PC-9 (cell line): ENCODE measurements at regions not wholly inside any gene's neighbourhood (a gene's known extent, or its start where the extent isn't known, plus 50 kb on each side); places are given as distances from the start of the nearest gene placed in this dataset.

ENCODE experiments used
- BruUV-seq: library from RNA; stranded (reverse); fragments of 400-500 nt; replicated peaks from 2 replicates; lab custom pipeline; 2021; lab: Mats Ljungman, UMichigan
- CTCF ChIA-PET: fragments of 300-600 bp; sonication (Branson Sonifier 250); formaldehyde crosslinking; loops from one replicate; lab custom pipeline; 2022; ENCODE audit warnings: antibody characterized with exemption; lab: Charles Lee
- POLR2A ChIA-PET: fragments of 300-600 bp; sonication (Branson Sonifier 250); formaldehyde crosslinking; loops from one replicate; lab custom pipeline; 2022; ENCODE audit warnings: antibody characterized with exemption; ENCODE audit not compliant: unreplicated experiment; lab: Charles Lee
- DNase-seq, 2 experiments: peaks; one replicate each; pipeline versions ENCODE4 v3.0.0 to v3.0.0-alpha.2; 2015 to 2022; ENCODE audit warnings: mixed read lengths in 1 of 2
- H2AFZ ChIP-seq: fragments of 200-600 bp; sonication (generic); 2 replicates; pipeline ENCODE4 v1.8.1; 2017; ENCODE audit warnings: antibody characterized with exemption
- H3F3A ChIP-seq: fragments of 200-600 bp; sonication (generic); 2 replicates; pipeline ENCODE4 v1.8.1; 2017; ENCODE audit warnings: antibody characterized with exemption, mild to moderate bottlenecking, low read depth; ENCODE audit not compliant: insufficient read depth
- H3K27ac ChIP-seq: fragments of 200-600 bp; sonication (generic); 2 replicates; pipeline ENCODE4 v1.6.1; 2016; ENCODE audit warnings: mixed run types
- H3K27me3 ChIP-seq: fragments of 200-600 bp; sonication (generic); 2 replicates; pipeline ENCODE4 v1.6.1; 2016; ENCODE audit warnings: low read depth, mixed run types; ENCODE audit not compliant: insufficient read depth
- H3K36me3 ChIP-seq: fragments of 200-600 bp; sonication (generic); 2 replicates; pipeline ENCODE4 v1.6.1; 2016; ENCODE audit warnings: low read depth, mixed run types
- H3K4me1 ChIP-seq: fragments of 200-600 bp; sonication (generic); replicated peaks from 2 replicates; pipeline ENCODE4 v1.6.1; 2016; ENCODE audit warnings: mixed run types; ENCODE audit not compliant: insufficient read depth
- H3K4me2 ChIP-seq: fragments of 200-600 bp; sonication (generic); 2 replicates; pipeline ENCODE4 v1.6.1; 2017; ENCODE audit warnings: mixed run types
- H3K4me3 ChIP-seq: fragments of 200-600 bp; sonication (generic); 2 replicates; pipeline ENCODE4 v1.6.1; 2016; ENCODE audit warnings: mixed run types
- H3K79me2 ChIP-seq: fragments of 200-600 bp; sonication (generic); 2 replicates; pipeline ENCODE4 v1.6.1; 2017; ENCODE audit warnings: low read depth, mixed run types
- H3K9me2 ChIP-seq: fragments of 200-600 bp; sonication (generic); 2 replicates; pipeline ENCODE4 v1.8.1; 2017; ENCODE audit warnings: mild to moderate bottlenecking; ENCODE audit not compliant: insufficient read depth
- H3K9me3 ChIP-seq: fragments of 200-600 bp; sonication (generic); 2 replicates; pipeline ENCODE4 v1.8.1; 2016; ENCODE audit warnings: low read depth; ENCODE audit not compliant: insufficient read depth
- H4K20me1 ChIP-seq: fragments of 200-600 bp; sonication (generic); 2 replicates; pipeline ENCODE4 v1.8.1; 2017; ENCODE audit not compliant: insufficient read depth
- EZH2 ChIP-seq: fragments of 200-600 bp; sonication (generic); IDR thresholded peaks from 2 replicates; pipeline ENCODE4 v1.8.0; 2017; ENCODE audit warnings: antibody characterized with exemption, low read depth
- intact Hi-C: fragments of 100-400 bp; cut with micrococcal nuclease; formaldehyde crosslinking; loops from one replicate; pipeline ENCODE4 v1.10.0; 2022; ENCODE audit not compliant: unreplicated experiment
- TF ChIP-seq, protein P1 (sequence below): fragments of 200-600 bp; sonication (generic); conservative IDR thresholded peaks from 2 replicates; pipeline ENCODE4 v1.6.1; 2017; ENCODE audit warnings: mixed run types, antibody characterized with exemption, mild to moderate bottlenecking, moderate library complexity

DNA sequence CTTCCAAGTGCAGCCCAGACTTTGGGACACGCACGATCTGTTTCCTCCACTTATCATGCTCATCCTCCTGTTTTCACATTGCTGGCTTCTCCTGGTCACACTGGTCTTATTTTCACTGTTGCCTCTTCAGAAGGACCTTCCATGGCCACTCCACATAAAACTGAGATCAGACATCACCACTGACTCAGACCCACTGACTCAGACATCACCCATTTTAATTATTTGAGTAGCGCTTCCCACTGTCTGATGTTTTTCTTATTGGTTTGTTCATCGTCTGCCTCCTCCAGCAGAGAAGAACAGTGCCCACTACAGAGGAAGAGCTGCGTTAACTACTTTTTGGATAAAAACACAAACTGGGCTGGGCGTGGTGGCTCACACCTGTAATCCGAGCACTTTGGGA lies 270.5 kb upstream of the PWP1 start:
- ChIA-PET POLR2A (no interaction called here), CTCF (interaction anchor here (0.7 kb wide), 1 partner anchor 1149 kb away, joined by 4 read pairs; no protein-coding TSS in a partner anchor)
- H3K27me3 ChIP-seq = no peaks in the 10 kb centered on the region
- no peaks in the 10 kb centered on the region for H4K20me1 ChIP-seq
- no peaks in the 10 kb centered on the region for H3K79me2 ChIP-seq
- no peaks in the 10 kb centered on the region for H3K9me3 ChIP-seq
- peaks cover 12% of the 10 kb centered on the region for H3K4me1 ChIP-seq
- H3K4me3 ChIP-seq = no peak overlapping the region
- DNase-seq = no peak
- BruUV-seq = no TSS peak
- intact Hi-C loops = no loop called here
- no peak overlapping the region for H3K27ac ChIP-seq
- H2AFZ ChIP-seq = no peak overlapping the region
- no peaks in the 10 kb centered on the region for H3K9me2 ChIP-seq
- peaks cover 8% of the 10 kb centered on the region; the same call in 1 of the 2 replicates for H3F3A ChIP-seq
- H3K36me3 ChIP-seq = no peaks in the 10 kb centered on the region
- no peak overlapping the region for H3K4me2 ChIP-seq
- TF ChIP-seq, protein P1, sequence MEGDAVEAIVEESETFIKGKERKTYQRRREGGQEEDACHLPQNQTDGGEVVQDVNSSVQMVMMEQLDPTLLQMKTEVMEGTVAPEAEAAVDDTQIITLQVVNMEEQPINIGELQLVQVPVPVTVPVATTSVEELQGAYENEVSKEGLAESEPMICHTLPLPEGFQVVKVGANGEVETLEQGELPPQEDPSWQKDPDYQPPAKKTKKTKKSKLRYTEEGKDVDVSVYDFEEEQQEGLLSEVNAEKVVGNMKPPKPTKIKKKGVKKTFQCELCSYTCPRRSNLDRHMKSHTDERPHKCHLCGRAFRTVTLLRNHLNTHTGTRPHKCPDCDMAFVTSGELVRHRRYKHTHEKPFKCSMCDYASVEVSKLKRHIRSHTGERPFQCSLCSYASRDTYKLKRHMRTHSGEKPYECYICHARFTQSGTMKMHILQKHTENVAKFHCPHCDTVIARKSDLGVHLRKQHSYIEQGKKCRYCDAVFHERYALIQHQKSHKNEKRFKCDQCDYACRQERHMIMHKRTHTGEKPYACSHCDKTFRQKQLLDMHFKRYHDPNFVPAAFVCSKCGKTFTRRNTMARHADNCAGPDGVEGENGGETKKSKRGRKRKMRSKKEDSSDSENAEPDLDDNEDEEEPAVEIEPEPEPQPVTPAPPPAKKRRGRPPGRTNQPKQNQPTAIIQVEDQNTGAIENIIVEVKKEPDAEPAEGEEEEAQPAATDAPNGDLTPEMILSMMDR = no peak
- TF ChIP-seq EZH2 = no peak

DNA sequence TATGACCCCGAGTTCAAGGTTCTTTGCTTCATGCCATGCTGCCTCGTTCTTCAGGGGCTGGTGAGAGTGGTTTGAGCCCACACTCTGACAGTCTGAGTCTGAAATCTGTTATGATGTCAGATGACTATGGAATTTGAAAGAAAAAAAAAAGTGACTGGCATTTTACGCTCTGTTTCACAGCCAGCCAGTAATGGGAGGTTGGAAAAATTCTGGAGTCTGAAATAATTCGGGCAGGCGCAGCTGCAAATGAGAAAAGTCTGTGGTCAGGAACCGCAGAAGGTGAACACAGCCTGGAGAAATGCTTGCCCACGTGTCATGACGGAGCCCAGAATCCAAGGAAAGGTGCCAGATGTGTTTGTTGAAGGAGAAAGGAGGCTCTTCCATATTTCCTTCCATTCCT lies 269.8 kb upstream of the PWP1 start:
- no peaks in the 10 kb centered on the region for H4K20me1 ChIP-seq
- no peak overlapping the region for H3K4me2 ChIP-seq
- no peaks in the 10 kb centered on the region for H3K27me3 ChIP-seq
- BruUV-seq = no TSS peak
- peaks cover 12% of the 10 kb centered on the region for H3K4me1 ChIP-seq
- intact Hi-C loops = no loop called here
- POLR2A ChIA-PET = interaction anchor here (0.6 kb wide), 1 partner anchor 828 kb away, joined by 5 read pairs; no protein-coding TSS in a partner anchor
- H3K27ac ChIP-seq = no peak overlapping the region
- TF ChIP-seq, protein P1 = no peak
- no peak for TF ChIP-seq EZH2
- no peaks in the 10 kb centered on the region for H3K79me2 ChIP-seq
- no peaks in the 10 kb centered on the region for H3K9me3 ChIP-seq
- no peak overlapping the region for H2AFZ ChIP-seq
- H3K9me2 ChIP-seq = no peaks in the 10 kb centered on the region
- DNase-seq = no peak
- CTCF ChIA-PET = no interaction called here
- H3K4me3 ChIP-seq = no peak overlapping the region
- H3K36me3 ChIP-seq = no peaks in the 10 kb centered on the region
- peaks cover 8% of the 10 kb centered on the region; the same call in 1 of the 2 replicates for H3F3A ChIP-seq

DNA sequence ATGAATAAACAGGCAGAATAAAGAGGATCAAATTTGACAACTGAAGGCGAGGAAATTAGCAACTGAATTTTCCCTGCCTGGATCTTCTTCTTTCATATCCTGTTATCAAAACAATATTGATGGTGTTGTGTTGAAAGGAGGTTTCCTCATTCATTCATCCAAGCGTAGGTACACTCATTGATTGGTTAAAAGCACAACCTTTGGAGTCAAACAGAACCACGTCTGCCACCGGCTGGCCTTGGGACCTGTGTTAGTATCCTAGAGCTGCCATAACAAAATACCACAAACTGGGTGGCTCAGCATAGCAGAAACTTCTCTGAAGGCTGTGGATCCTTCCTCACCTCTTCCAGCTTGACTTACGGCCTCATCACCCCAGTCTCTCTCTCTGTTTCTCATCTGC lies 268.6 kb upstream of the PWP1 start:
- H3K4me3 ChIP-seq = no peak overlapping the region
- no peaks in the 10 kb centered on the region for H3F3A ChIP-seq
- H3K4me2 ChIP-seq = no peak overlapping the region
- H3K4me1 ChIP-seq = peaks cover 3% of the 10 kb centered on the region; the same call in 1 of the 2 replicates
- no peaks in the 10 kb centered on the region for H4K20me1 ChIP-seq
- H3K9me3 ChIP-seq = no peaks in the 10 kb centered on the region
- TF ChIP-seq, protein P1 = no peak
- no peaks in the 10 kb centered on the region for H3K27me3 ChIP-seq
- H2AFZ ChIP-seq = no peak overlapping the region
- no peak for DNase-seq
- ChIA-PET CTCF (no interaction called here), POLR2A (no interaction called here)
- no peaks in the 10 kb centered on the region for H3K79me2 ChIP-seq
- no TSS peak for BruUV-seq
- H3K36me3 ChIP-seq = no peaks in the 10 kb centered on the region
- H3K27ac ChIP-seq = no peak overlapping the region
- intact Hi-C loops = no loop called here
- no peaks in the 10 kb centered on the region for H3K9me2 ChIP-seq
